Smooth muscle cell (in vitro differentiated cells): ENCODE measurements at regions not wholly inside any gene's neighbourhood (a gene's known extent, or its start where the extent isn't known, plus 50 kb on each side); places are given as distances from the start of the nearest gene placed in this dataset.

ENCODE experiments used
- DNase-seq: peaks from one replicate; lab custom pipeline; 2025; ENCODE audit not compliant: unreplicated experiment; lab: John Stamatoyannopoulos, UW
- H2AFZ ChIP-seq: fragments of 200-600 bp; sonication (generic); 2 replicates; pipeline ENCODE4 v1.6.0; 2016; ENCODE audit warnings: antibody characterized with exemption, low read depth, mild to moderate bottlenecking
- H3F3A ChIP-seq: fragments of 200-600 bp; sonication (generic); 2 replicates; pipeline ENCODE4 v1.6.0; 2017; ENCODE audit warnings: antibody characterized with exemption, low read depth
- H3K27ac ChIP-seq: fragments of 200-600 bp; sonication (generic); 2 replicates; pipeline ENCODE4 v1.5.1; 2016; ENCODE audit warnings: low read depth, mild to moderate bottlenecking
- H3K27me3 ChIP-seq: fragments of 200-600 bp; sonication (generic); 2 replicates; pipeline ENCODE4 v1.6.1; 2016; ENCODE audit warnings: low read depth, mild to moderate bottlenecking
- H3K36me3 ChIP-seq: fragments of 200-600 bp; sonication (generic); 2 replicates; pipeline ENCODE4 v1.5.1; 2016; ENCODE audit warnings: low read depth
- H3K4me1 ChIP-seq: fragments of 200-600 bp; sonication (generic); 2 replicates; pipeline ENCODE4 v1.5.1; 2016; ENCODE audit warnings: low read depth
- H3K4me2 ChIP-seq: fragments of 200-600 bp; sonication (generic); 2 replicates; pipeline ENCODE4 v1.6.0; 2016; ENCODE audit warnings: mild to moderate bottlenecking
- H3K4me3 ChIP-seq: fragments of 200-600 bp; sonication (generic); 2 replicates; pipeline ENCODE4 v1.5.1; 2016; ENCODE audit warnings: mild to moderate bottlenecking
- H3K79me2 ChIP-seq: fragments of 200-600 bp; sonication (generic); 2 replicates; pipeline ENCODE4 v1.6.0; 2016; ENCODE audit warnings: low read depth, mild to moderate bottlenecking
- H3K9ac ChIP-seq: fragments of 200-600 bp; sonication (generic); 2 replicates; pipeline ENCODE4 v1.6.0; 2016; ENCODE audit warnings: low read depth
- H3K9me3 ChIP-seq: fragments of 200-600 bp; sonication (generic); replicated peaks from 2 replicates; pipeline ENCODE4 v1.5.1; 2016; ENCODE audit warnings: low read depth
- H4K20me1 ChIP-seq: fragments of 200-600 bp; sonication (generic); 2 replicates; pipeline ENCODE4 v1.6.0; 2016; ENCODE audit warnings: low read depth
- CTCF ChIP-seq: fragments of 200-600 bp; sonication (generic); IDR thresholded peaks from 2 replicates; pipeline ENCODE4 v1.5.1; 2017; ENCODE audit warnings: borderline replicate concordance, mild to moderate bottlenecking, antibody characterized with exemption; ENCODE audit not compliant: insufficient read depth, poor library complexity, severe bottlenecking
- WGBS: methylation state at CpG from one replicate; pipeline ENCODE4 v1.1.7; 2016; ENCODE audit warnings: low lambda C conversion rate; 5-methylcytosine and 5-hydroxymethylcytosine counted together

DNA sequence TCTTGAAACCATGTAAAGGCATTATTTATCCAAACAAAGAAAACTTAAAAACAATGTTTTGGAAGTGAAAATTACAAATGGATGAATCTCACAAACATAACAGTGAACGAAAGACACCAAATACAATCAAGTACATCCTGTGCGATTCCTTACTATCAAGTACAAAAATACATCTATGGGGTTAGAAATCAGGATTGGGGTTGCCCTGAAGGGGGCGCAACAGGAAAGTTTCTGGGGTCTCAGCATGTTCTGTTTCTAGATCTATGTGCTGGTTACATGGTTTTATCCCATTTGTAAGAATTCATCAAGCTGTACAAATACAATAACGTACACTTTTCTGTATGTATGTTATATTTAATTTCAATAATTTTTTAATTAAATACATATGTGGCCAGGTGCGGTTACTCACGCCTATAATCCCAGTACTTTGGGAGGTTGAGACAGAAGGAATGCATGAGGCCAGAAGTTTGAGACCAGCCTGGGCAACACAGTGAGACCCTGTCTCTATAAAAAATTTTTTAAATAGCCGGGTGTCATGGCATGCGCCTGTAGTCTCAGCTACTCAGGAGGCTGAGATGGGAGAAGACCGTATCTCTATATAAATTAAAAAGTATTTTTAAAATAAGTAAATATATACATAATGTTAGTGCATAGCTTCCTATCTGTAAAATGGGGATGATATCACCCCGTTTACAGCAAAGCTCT lies 121.5 kb upstream of the SOD1 start:
- Histone ChIP-seq H3K27me3 (no peaks in the 10 kb centered on the region), H3K9me3 (no peaks in the 10 kb centered on the region), H4K20me1 (no peaks in the 10 kb centered on the region), H3K4me1 (no peaks in the 10 kb centered on the region), H3K9ac (no peak overlapping the region), H3K4me2 (peak overlapping the region; percentile 40), H3K79me2 (no peaks in the 10 kb centered on the region), H3K36me3 (no peaks in the 10 kb centered on the region), H2AFZ (no peak overlapping the region), H3F3A (no peaks in the 10 kb centered on the region), H3K27ac (no peak overlapping the region), H3K4me3 (no peak overlapping the region)
- peak; percentile 17 for TF ChIP-seq CTCF
- no peak for DNase-seq
- WGBS: 91% methylated on average over 10 of the region's 10 CpGs

DNA sequence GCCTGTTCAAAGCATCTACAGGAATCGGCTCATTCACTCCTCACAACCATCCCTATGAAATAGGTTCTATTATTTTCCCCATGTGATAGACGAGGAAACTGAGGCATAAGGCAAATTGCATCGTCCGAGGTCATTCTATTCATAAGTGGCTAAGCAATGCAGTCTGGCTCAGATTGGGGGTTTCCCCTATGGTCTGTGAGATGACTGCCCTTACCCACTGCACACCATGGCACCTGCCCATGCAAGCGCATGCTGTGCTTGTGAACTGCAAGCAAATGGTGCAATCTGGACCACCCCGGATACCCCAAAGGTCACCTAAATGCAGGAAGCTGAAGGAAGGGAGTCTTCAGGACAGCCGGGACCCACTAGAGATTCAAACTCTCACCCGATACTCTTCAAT lies 123.4 kb upstream of the SOD1 start:
- H2AFZ ChIP-seq: no peak overlapping the region
- H3K4me3 ChIP-seq: no peak overlapping the region
- H3K36me3 ChIP-seq: no peaks in the 10 kb centered on the region
- 97% methylated on average over 8 of the region's 8 CpGs for WGBS
- H3K9ac ChIP-seq: no peak overlapping the region
- no peaks in the 10 kb centered on the region for H3K9me3 ChIP-seq
- H4K20me1 ChIP-seq: no peaks in the 10 kb centered on the region
- no peaks in the 10 kb centered on the region for H3K27me3 ChIP-seq
- peaks cover 9% of the 10 kb centered on the region for H3K4me1 ChIP-seq
- H3K79me2 ChIP-seq: no peaks in the 10 kb centered on the region
- no peak for DNase-seq
- H3F3A ChIP-seq: no peaks in the 10 kb centered on the region
- no peak for TF ChIP-seq CTCF
- no peak overlapping the region for H3K4me2 ChIP-seq
- no peak overlapping the region for H3K27ac ChIP-seq

GRCh38 chr21:31531967-31532366 lies 127.5 kb upstream of the SOD1 start:
- H3K4me3 ChIP-seq: no peak overlapping the region
- TF ChIP-seq CTCF: no peak
- no peak overlapping the region for H3K27ac ChIP-seq
- H3K36me3 ChIP-seq: no peaks in the 10 kb centered on the region
- H3K27me3 ChIP-seq: no peaks in the 10 kb centered on the region
- no peak overlapping the region for H3K9ac ChIP-seq
- H3K9me3 ChIP-seq: no peaks in the 10 kb centered on the region
- DNase-seq: no peak
- H3K4me2 ChIP-seq: no peak overlapping the region
- H3K4me1 ChIP-seq: peaks cover 9% of the 10 kb centered on the region
- no peaks in the 10 kb centered on the region for H3F3A ChIP-seq
- peak overlapping the region; percentile 12 for H2AFZ ChIP-seq
- 80% methylated on average over 1 of the region's 1 CpG for WGBS
- H3K79me2 ChIP-seq: no peaks in the 10 kb centered on the region
- no peaks in the 10 kb centered on the region for H4K20me1 ChIP-seq
